Neural progenitor cell (in vitro differentiated cells): ENCODE measurements at regions not wholly inside any gene's neighbourhood (a gene's known extent, or its start where the extent isn't known, plus 50 kb on each side); places are given as distances from the start of the nearest gene placed in this dataset.

Experiments used
- DNase-seq: peaks from one replicate; pipeline ENCODE4 v3.0.0-alpha.2; 2016; ENCODE audit warnings: low spot score
- H2AFZ ChIP-seq: fragments of 200-600 bp; sonication (generic); replicated peaks from 2 replicates; pipeline ENCODE4 v1.6.1; 2016; ENCODE audit warnings: antibody characterized with exemption
- H3F3A ChIP-seq: fragments of 200-600 bp; sonication (generic); 2 replicates; pipeline ENCODE4 v1.6.1; 2016; ENCODE audit warnings: antibody characterized with exemption, low read depth
- H3K27ac ChIP-seq: fragments of 200-600 bp; sonication (generic); 2 replicates; pipeline ENCODE4 v1.5.1; 2016; ENCODE audit warnings: mild to moderate bottlenecking
- H3K27me3 ChIP-seq: fragments of 200-600 bp; sonication (generic); 2 replicates; pipeline ENCODE4 v1.6.1; 2016; ENCODE audit warnings: mild to moderate bottlenecking, moderate library complexity
- H3K36me3 ChIP-seq: fragments of 200-600 bp; sonication (generic); 2 replicates; pipeline ENCODE4 v1.5.1; 2016
- H3K4me1 ChIP-seq: fragments of 200-600 bp; sonication (generic); 2 replicates; pipeline ENCODE4 v1.6.1; 2016; ENCODE audit warnings: mixed run types
- H3K4me2 ChIP-seq: fragments of 200-600 bp; sonication (generic); 2 replicates; pipeline ENCODE4 v1.6.1; 2016
- H3K4me3 ChIP-seq: fragments of 200-600 bp; sonication (generic); 2 replicates; pipeline ENCODE4 v1.5.1; 2016
- H3K79me2 ChIP-seq: fragments of 200-600 bp; sonication (generic); 2 replicates; pipeline ENCODE4 v1.6.1; 2016; ENCODE audit warnings: low read depth
- H3K9ac ChIP-seq: fragments of 200-600 bp; sonication (generic); 2 replicates; pipeline ENCODE4 v1.6.1; 2016
- H3K9me3 ChIP-seq: fragments of 200-600 bp; sonication (generic); 2 replicates; pipeline ENCODE4 v1.5.1; 2016; ENCODE audit warnings: low read depth
- H4K20me1 ChIP-seq: fragments of 200-600 bp; sonication (generic); 2 replicates; pipeline ENCODE4 v1.6.1; 2016; ENCODE audit warnings: low read depth
- H3K27ac Mint-ChIP-seq: 3 replicates; pipeline ENCODE4 v1.8.0; 2021; ENCODE audit warnings: mixed read lengths
- H3K27me3 Mint-ChIP-seq: 2 replicates; pipeline ENCODE4 v1.8.0; 2022; ENCODE audit warnings: low read depth, mild to moderate bottlenecking, inconsistent platforms, moderate library complexity, mixed read lengths; ENCODE audit not compliant: insufficient read depth
- H3K36me3 Mint-ChIP-seq: 3 replicates; pipeline ENCODE4 v1.8.0; 2021; ENCODE audit warnings: mixed read lengths
- H3K4me1 Mint-ChIP-seq: 3 replicates; pipeline ENCODE4 v1.8.0; 2021; ENCODE audit warnings: mixed read lengths
- H3K4me3 Mint-ChIP-seq: 3 replicates; pipeline ENCODE4 v1.8.0; 2021; ENCODE audit warnings: mild to moderate bottlenecking, moderate library complexity, mixed read lengths
- H3K9me3 Mint-ChIP-seq: 3 replicates; pipeline ENCODE4 v1.8.0; 2020; ENCODE audit warnings: mixed read lengths
- CTCF ChIP-seq: fragments of 200-600 bp; sonication (generic); IDR thresholded peaks from 2 replicates; pipeline ENCODE4 v1.5.1; 2017; ENCODE audit warnings: antibody characterized with exemption, mild to moderate bottlenecking
- EZH2 ChIP-seq: fragments of 200-600 bp; sonication (generic); IDR thresholded peaks from 2 replicates; pipeline ENCODE4 v1.6.1; 2017; ENCODE audit warnings: antibody characterized with exemption, mild to moderate bottlenecking, moderate library complexity
- EZH2phosphoT487 ChIP-seq: fragments of 200-600 bp; sonication (generic); IDR thresholded peaks from 2 replicates; pipeline ENCODE4 v1.6.1; 2017; ENCODE audit warnings: antibody characterized with exemption

- Mint-ChIP-seq H3K4me3 (no peak overlapping the region), H3K27me3 (peaks cover 5% of the 10 kb centered on the region), H3K36me3 (no peaks in the 10 kb centered on the region), H3K27ac (no peak overlapping the region), H3K9me3 (peaks cover 9% of the 10 kb centered on the region), H3K4me1 (peaks cover 22% of the 10 kb centered on the region)
- no peak for DNase-seq
- Histone ChIP-seq H3K27ac (no peak overlapping the region), H3F3A (no peaks in the 10 kb centered on the region), H3K4me1 (peaks cover under 1% of the 10 kb centered on the region), H3K36me3 (no peaks in the 10 kb centered on the region), H3K27me3 (no peaks in the 10 kb centered on the region), H4K20me1 (no peaks in the 10 kb centered on the region), H3K9ac (no peak overlapping the region), H3K79me2 (no peaks in the 10 kb centered on the region), H2AFZ (no peak overlapping the region), H3K4me3 (no peak overlapping the region), H3K4me2 (no peak overlapping the region), H3K9me3 (no peaks in the 10 kb centered on the region)
- TF ChIP-seq CTCF: no peak
Observed at GRCh38 chr1:212231372-212231771, 53.8 kb upstream of the PPP2R5A start.

GRCh38 chr1:212232090-212232489 is 53.1 kb upstream of the PPP2R5A start:
- Histone ChIP-seq H4K20me1 (no peaks in the 10 kb centered on the region), H3K9me3 (no peaks in the 10 kb centered on the region), H3K4me1 (no peaks in the 10 kb centered on the region), H3K9ac (no peak overlapping the region), H3K27ac (no peak overlapping the region), H3K4me2 (no peak overlapping the region), H2AFZ (no peak overlapping the region), H3F3A (no peaks in the 10 kb centered on the region), H3K27me3 (no peaks in the 10 kb centered on the region), H3K36me3 (no peaks in the 10 kb centered on the region), H3K79me2 (no peaks in the 10 kb centered on the region), H3K4me3 (no peak overlapping the region)
- TF ChIP-seq EZH2 (no peak), EZH2phosphoT487 (no peak), CTCF (no peak)
- Mint-ChIP-seq H3K36me3 (no peaks in the 10 kb centered on the region), H3K4me3 (no peak overlapping the region), H3K4me1 (peaks cover 28% of the 10 kb centered on the region), H3K27ac (no peak overlapping the region), H3K9me3 (peaks cover 9% of the 10 kb centered on the region), H3K27me3 (peaks cover 5% of the 10 kb centered on the region)
- no peak for DNase-seq

- no peaks in the 10 kb centered on the region for H3K79me2 ChIP-seq
- no peak overlapping the region for H3K4me2 ChIP-seq
- no peak for DNase-seq
- Mint-ChIP-seq H3K27me3 (peaks cover 7% of the 10 kb centered on the region), H3K36me3 (no peaks in the 10 kb centered on the region), H3K4me1 (peaks cover 28% of the 10 kb centered on the region), H3K4me3 (no peak overlapping the region), H3K27ac (no peak overlapping the region), H3K9me3 (peaks cover 9% of the 10 kb centered on the region)
- no peaks in the 10 kb centered on the region for H3K27me3 ChIP-seq
- H3K4me1 ChIP-seq: peaks cover under 1% of the 10 kb centered on the region
- H3K36me3 ChIP-seq: no peaks in the 10 kb centered on the region
- no peak overlapping the region for H3K4me3 ChIP-seq
- no peaks in the 10 kb centered on the region for H4K20me1 ChIP-seq
- no peaks in the 10 kb centered on the region for H3K9me3 ChIP-seq
- no peaks in the 10 kb centered on the region for H3F3A ChIP-seq
- H3K27ac ChIP-seq: no peak overlapping the region
- no peak overlapping the region for H3K9ac ChIP-seq
- H2AFZ ChIP-seq: no peak overlapping the region
- TF ChIP-seq EZH2: no peak
- TF ChIP-seq EZH2phosphoT487: no peak
- TF ChIP-seq CTCF: no peak
Observed at GRCh38 chr1:212233321-212233720, 51.9 kb upstream of the PPP2R5A start.
